Breast epithelium (tissue), 4 donors: ENCODE measurements at regions not wholly inside any gene's neighbourhood (a gene's known extent, or its start where the extent isn't known, plus 50 kb on each side); places are given as distances from the start of the nearest gene placed in this dataset.

Source experiments
- DNase-seq, 2 donors: peaks; one replicate each; pipeline ENCODE4 v3.0.0-alpha.2; 2019; ENCODE audit warnings: low spot score in 2 of 2
- H3K27ac ChIP-seq, 2 donors: fragments of 200-600 bp; sonication (generic) in 1 of 2; one replicate each; pipeline ENCODE4 v1.5.1; 2016 to 2019; ENCODE audit warnings: mild to moderate bottlenecking in 1 of 2
- H3K27me3 ChIP-seq, 2 donors: fragments of 200-600 bp; sonication (generic) in 1 of 2; one replicate each; pipeline versions ENCODE4 v1.5.1 to v1.6.0; 2017 to 2019; ENCODE audit warnings: control low read depth in 1 of 2, mild to moderate bottlenecking in 1 of 2
- H3K36me3 ChIP-seq: fragments of 200-600 bp; one replicate; pipeline ENCODE4 v1.5.1; 2019
- H3K4me1 ChIP-seq, 2 donors: fragments of 200-600 bp; sonication (generic); one replicate each; pipeline ENCODE4 v1.5.1; 2016 to 2019; ENCODE audit warnings: control low read depth in 1 of 2
- H3K4me3 ChIP-seq, 3 donors: fragments of 200-600 bp; sonication (generic); 1 replicate in 2 of 3; 2 replicates in 1 of 3; pipeline ENCODE4 v1.5.1; 2016 to 2019; ENCODE audit warnings: mild to moderate bottlenecking in 3 of 3, moderate library complexity in 2 of 3
- H3K9me3 ChIP-seq, 2 donors: fragments of 200-600 bp; sonication (generic) in 1 of 2; one replicate each; pipeline ENCODE4 v1.5.1; 2016 to 2019; ENCODE audit warnings: control low read depth in 1 of 2
- CTCF ChIP-seq, 3 donors: fragments of 450-650 bp; IDR thresholded peaks; one replicate each; pipeline ENCODE4 v1.5.1; 2016 to 2017; ENCODE audit warnings: antibody characterized with exemption in 3 of 3, mild to moderate bottlenecking in 3 of 3, moderate library complexity in 3 of 3
- POLR2A ChIP-seq: fragments of 450-650 bp; IDR thresholded peaks from one replicate; pipeline ENCODE4 v1.6.1; 2016; ENCODE audit warnings: antibody characterized with exemption, mild to moderate bottlenecking, moderate library complexity
- POLR2AphosphoS5 ChIP-seq, 3 donors: sonication (generic); formaldehyde crosslinking; IDR thresholded peaks; one replicate each; pipeline ENCODE4 v1.6.1; 2017; ENCODE audit warnings: antibody characterized with exemption in 3 of 3
- intact Hi-C: fragments of 100-400 bp; cut with DNase I; formaldehyde crosslinking; loops from one replicate; pipeline ENCODE4 v1.15.1; 2023; ENCODE audit warnings: low total_unique reads

DNA sequence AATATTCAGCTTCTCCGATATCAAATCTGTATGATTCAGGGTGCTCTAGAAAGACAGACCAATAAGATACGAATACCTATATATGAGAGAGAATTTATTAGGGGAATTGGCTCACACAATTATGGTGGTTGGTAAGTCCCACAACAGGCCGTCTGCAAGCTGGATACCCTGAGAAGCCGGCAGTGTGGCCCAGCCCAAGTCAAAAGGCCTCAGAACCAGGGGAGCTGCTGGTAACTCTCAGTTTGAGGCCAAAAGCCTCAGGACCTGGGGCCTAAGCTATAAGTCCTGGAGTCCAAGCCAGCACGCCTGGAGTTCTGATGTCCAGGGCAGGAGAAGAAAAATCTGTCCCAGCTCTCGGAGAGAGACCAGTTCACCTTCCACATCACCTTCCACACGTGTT is 318.7 kb downstream of the BRD1 start:
- Histone ChIP-seq H3K4me1 (no peaks in the 10 kb centered on the region), H3K4me3 (no peak overlapping the region), H3K36me3 (no peaks in the 10 kb centered on the region), H3K27ac (no peak overlapping the region), H3K27me3 (peaks cover 0 to 14% of the 10 kb centered on the region in 2 donors), H3K9me3 (peaks cover 0 to 12% of the 10 kb centered on the region in 2 donors)
- intact Hi-C loops: no loop called here
- TF ChIP-seq POLR2A (no peak), CTCF (IDR thresholded peaks at IDR 0.05) (no peak), POLR2AphosphoS5 (IDR thresholded peaks at IDR 0.05) (no peak)
- DNase-seq: peak in 1 of 2 donors; percentile 5

GRCh38 chr22:49508561-49508960 is 319.1 kb downstream of the BRD1 start:
- peaks cover 0 to 9% of the 10 kb centered on the region in 2 donors for H3K27me3 ChIP-seq
- no peaks in the 10 kb centered on the region for H3K36me3 ChIP-seq
- intact Hi-C loops: no loop called here
- peaks cover 0 to 12% of the 10 kb centered on the region in 2 donors for H3K9me3 ChIP-seq
- no peak for DNase-seq
- no peak for TF ChIP-seq CTCF (IDR thresholded peaks at IDR 0.05)
- TF ChIP-seq POLR2A: no peak
- no peak for TF ChIP-seq POLR2AphosphoS5 (IDR thresholded peaks at IDR 0.05)
- H3K4me1 ChIP-seq: no peaks in the 10 kb centered on the region
- no peak overlapping the region for H3K27ac ChIP-seq
- H3K4me3 ChIP-seq: no peak overlapping the region

- DNase-seq: peak in 1 of 2 donors; percentile 41
- H3K27me3 ChIP-seq: peaks cover 0 to 5% of the 10 kb centered on the region in 2 donors
- no peak overlapping the region for H3K4me3 ChIP-seq
- TF ChIP-seq POLR2AphosphoS5 (IDR thresholded peaks at IDR 0.05) (no peak), POLR2A (no peak), CTCF (IDR thresholded peaks at IDR 0.05) (no peak)
- no peak overlapping the region for H3K27ac ChIP-seq
- H3K4me1 ChIP-seq: no peaks in the 10 kb centered on the region
- H3K9me3 ChIP-seq: peaks cover 0 to 12% of the 10 kb centered on the region in 2 donors
- no peaks in the 10 kb centered on the region for H3K36me3 ChIP-seq
- intact Hi-C loops: no loop called here
Measured at GRCh38 chr22:49507607-49508292, 319.9 kb downstream of the BRD1 start.

DNA sequence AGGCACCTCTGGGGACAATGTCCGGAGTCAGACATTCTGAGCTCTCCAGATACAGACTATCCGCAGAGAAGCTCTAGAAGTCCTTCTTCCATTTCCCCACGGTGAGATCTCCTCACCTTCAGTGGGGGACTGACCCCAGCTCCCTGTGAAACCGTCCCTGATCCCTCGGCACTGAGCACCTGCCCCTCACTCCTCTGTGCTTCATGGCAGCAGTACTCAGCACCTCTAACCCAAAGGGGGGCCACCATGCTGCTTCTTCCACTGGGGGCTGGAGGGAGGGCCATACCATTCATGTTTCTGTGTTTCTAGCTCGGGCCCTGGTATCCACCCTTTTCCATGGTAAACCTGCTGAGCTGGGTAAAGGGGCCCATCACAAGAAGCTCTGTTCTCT is 321.7 kb downstream of the BRD1 start:
- Histone ChIP-seq H3K27ac (no peak overlapping the region), H3K27me3 (peaks cover 0 to 5% of the 10 kb centered on the region in 2 donors), H3K4me3 (no peak overlapping the region), H3K9me3 (peaks cover 0 to 8% of the 10 kb centered on the region in 2 donors), H3K4me1 (no peaks in the 10 kb centered on the region), H3K36me3 (no peaks in the 10 kb centered on the region)
- TF ChIP-seq POLR2A (no peak), POLR2AphosphoS5 (IDR thresholded peaks at IDR 0.05) (no peak), CTCF (IDR thresholded peaks at IDR 0.05) (no peak)
- peak in 1 of 2 donors; percentile 5 for DNase-seq
- intact Hi-C loops: no loop called here

DNA sequence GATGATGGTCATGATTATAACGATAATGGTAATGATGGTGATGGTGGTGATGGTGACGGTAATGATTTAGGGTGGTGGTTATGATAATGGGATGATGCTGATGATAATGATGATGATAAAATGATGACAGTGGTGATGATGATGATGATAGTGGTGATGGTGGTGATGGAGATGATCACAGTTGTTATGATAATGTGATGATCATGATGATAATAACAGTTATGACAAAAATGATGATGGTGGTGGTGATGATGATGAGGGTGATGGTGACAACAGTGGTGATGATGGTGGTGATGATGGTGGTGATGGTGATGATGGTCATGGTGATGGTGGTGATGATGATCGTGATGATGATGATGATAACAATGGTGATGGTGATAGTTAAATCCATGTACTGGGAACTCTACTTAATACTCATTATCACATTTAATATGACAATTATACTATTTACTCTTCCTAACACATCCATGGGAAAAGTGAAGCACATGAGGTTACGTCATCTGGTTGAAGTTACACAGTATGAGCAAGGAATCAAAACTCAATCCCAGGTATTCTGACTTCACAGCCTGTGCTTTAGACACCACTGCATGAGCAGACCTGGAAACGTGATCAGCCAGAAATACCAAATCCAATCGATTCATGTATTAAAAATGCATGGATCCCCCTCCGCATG is 322.2 kb downstream of the BRD1 start:
- H3K27ac ChIP-seq: no peak overlapping the region
- DNase-seq: no peak
- no peak for TF ChIP-seq POLR2A
- TF ChIP-seq POLR2AphosphoS5 (IDR thresholded peaks at IDR 0.05): no peak
- TF ChIP-seq CTCF (IDR thresholded peaks at IDR 0.05): no peak

More for the DNA sequence above, 322.2 kb downstream of the BRD1 start:
- Histone ChIP-seq H3K36me3 (no peaks in the 10 kb centered on the region), H3K4me1 (no peaks in the 10 kb centered on the region), H3K4me3 (no peak overlapping the region), H3K27me3 (peaks cover 0 to 5% of the 10 kb centered on the region in 2 donors), H3K9me3 (peaks cover 0 to 2% of the 10 kb centered on the region in 2 donors)
- intact Hi-C loops: no loop called here
